Fibroblast of peridontal ligament (primary cell): ENCODE measurements at regions not wholly inside any gene's neighbourhood (a gene's known extent, or its start where the extent isn't known, plus 50 kb on each side); places are given as distances from the start of the nearest gene placed in this dataset.
"Not testable (repeated sequence)": the region's sequence is repeated elsewhere in the genome, so short reads cannot be mapped to it uniquely, and the experiment has no call there.

ENCODE experiments used
- DNase-seq: peaks from one replicate; pipeline ENCODE4 v3.0.0-alpha.2; 2010; ENCODE audit errors: extremely low read depth

DNA sequence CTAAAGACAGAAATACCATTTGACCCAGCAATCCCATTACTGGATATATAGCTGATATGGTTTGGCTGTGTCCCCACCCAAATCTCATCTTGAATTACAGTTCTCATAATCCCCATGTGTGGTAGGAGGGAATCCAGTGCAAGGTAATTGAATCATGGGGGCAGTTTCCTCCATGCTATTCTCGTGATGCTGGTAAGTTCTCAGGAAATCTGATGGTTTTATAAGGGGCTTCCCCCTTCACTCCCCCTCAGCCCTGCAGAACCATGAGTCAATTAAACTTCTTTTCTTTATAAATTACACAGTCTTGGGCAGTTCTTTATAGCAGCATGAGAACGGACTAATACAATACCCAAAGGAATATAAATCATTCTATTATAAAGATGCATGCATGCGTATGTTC, 184.6 kb upstream of the NR3C1 start:
- not testable (repeated sequence) for DNase-seq

DNA sequence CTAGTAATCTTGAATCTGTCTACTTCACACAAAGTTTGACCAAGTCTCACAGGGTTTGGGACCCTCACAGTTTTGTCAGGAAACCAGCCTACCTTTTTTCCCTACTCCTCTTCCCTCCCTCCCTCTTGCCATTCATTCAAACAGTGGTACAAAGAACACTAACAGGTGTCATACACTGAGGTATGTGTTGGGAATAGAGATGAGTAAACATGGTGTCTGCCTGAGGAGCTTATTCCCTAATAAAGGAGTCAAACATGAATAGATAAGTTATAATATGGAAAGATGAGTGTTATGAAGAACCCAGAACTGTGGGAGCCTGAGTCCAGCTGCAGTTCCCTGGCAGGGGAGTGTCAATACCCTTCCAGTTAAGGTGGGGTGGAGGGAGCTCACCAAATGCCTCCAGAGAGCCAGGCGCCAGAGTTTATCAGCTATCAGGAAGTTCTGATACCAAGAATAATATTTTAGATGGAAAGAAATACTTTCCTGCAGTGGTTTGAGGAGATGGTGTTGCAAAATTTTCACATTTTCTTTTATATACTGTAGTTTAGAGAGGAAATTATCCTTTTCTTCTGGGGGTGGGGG, 183.4 kb upstream of the NR3C1 start:
- DNase-seq: no peak

DNA sequence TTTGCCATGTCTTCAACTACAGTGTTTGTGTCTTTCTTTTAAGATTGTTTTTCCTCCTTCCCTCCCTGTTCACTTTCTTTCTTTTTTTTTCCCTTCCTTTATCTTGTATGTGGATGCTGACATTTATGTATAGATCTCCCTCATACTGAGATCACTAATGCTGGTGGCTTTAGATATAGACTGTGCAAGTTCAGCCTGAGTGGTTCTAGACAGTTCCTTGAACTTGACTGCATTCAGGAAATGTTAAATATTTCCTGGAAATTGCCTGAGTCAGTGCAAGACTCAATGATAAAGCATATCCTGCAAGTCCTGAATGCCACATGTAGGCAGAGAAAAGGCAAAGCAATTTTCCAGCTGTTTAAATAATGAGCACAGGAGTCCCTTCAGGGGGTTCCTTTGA, 182.5 kb upstream of the NR3C1 start:
- DNase-seq: no peak

DNA sequence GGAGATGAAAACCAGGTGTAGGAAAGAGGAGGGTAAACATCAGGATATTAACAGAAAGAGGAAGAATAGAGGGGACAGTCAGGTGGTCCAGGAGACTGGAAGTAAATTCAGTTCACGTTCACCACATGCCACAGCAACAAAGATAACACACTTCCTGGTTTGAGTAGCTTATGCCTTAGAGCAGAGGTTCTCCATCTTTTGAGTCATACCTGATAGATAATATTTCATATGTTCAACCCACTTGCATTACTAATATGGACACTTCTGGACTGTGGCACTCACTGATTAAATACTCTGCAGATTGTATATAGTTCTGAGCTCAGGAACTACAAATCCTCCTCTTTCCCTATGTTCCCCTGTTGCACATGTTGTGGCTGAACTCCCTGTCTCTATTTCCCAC, 179.9 kb upstream of the NR3C1 start:
- DNase-seq: no peak

DNA sequence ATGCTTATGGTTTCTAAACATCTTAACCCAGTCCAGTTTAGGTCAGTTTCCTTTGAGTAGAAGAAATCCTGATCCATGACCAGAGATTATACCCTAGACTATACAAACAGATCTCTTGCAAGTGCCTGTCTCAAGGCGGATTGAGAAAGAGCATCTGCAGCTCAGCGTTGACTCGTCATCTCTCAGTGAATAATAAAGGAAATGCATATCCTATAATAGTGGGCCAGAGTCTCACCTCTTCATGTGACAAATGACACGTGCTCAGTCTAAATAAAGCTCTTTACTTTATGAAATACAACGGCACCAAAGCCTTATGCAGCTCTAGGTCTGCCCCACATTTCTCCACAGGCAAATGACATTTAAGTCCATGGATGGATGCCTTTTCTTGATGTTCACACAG, 179.4 kb upstream of the NR3C1 start:
- no peak for DNase-seq

DNA sequence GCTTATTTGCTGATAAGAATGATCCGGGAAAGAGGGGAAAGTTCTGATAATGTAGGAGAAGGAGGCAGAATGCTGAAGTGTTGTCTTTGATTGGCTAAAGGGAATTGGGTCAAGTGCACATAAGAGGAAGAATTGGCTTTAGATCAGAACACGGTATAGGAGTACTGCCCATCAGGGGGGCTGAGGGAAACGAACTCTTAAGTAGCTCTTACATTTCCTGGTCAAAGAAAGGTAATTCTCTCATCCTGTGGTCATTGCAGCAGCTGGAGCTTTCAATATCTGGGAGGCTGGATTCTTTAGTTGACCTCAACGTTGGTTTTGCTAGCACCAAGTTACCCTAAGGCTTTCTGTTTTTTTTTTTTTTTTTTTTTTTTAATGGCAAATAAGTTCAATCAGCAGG, 178.7 kb upstream of the NR3C1 start:
- DNase-seq: no peak

DNA sequence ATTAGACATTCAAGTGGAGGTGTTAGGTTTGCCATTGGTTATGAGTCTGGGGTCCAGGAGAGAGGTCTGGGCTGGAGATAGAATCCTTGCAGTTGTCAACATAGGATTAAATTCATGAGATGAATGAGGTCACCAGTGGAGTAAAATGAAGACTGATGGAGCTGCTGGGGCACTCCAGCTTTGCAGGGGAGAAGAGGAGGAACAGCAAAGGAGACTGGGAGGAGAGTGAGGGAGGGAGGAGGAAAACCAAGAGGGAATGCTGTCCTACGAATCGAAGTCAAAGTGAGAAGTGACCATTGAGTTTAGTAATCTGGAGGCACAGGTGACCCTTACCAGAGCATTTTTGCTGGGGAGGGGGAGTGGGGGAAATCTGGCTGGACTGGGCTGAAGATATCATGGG, 178.2 kb upstream of the NR3C1 start:
- no peak for DNase-seq

DNA sequence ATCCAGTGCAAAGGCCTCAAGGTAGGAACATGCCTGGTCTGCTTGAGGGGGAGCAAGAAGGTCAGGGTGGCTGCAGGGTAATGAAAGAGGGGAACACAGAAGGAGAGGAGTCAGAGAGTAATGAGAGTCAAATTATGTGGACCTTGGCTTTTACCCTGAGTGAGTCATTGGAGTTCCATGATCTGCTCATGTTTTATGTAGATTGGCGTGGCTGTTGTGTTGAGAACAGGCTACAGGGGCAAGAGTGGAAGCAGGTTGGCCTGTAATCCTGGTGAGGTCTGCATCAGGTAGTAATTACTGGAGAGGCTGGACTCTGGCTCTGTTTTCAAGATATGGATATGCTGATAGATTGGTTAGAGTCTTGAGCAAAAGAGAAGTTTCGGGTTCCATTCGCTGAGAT, 177.7 kb upstream of the NR3C1 start:
- no peak for DNase-seq

DNA sequence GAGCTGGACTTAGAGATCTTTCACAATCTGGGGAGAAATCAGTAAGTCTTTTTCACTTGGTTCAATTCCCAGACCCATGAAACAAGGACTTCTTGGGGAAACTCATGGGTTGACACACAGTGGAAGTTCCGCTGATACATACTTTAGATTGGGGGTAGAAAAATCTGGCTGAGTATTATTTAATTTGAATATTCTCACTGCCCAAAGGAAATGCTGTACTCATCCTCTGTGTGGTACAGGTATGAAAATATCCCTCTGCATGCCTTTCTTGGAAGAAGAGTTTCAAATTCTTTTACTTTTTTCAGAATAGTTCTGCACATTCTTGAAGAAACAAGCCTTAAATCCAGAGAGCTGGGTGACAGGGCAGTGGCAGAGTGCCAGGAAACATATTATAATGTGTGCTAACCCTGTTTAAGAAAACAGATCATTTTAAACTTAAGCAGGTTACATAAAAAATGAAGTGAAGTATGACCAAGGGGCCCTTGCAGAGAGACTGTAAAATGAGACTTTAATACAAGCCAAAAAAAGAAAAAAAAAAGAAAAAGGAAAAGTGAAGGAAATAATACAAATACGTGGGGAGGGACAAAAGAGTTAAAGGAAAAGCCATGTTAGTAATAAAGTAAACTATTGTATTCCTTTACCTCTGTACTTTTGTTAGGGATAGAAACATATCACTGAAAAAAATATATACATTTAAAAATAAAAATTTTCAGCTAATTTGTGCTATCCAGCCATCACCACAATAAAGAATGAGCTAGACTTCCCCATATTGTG, 173.4 kb upstream of the NR3C1 start:
- peak; percentile 63 for DNase-seq

DNA sequence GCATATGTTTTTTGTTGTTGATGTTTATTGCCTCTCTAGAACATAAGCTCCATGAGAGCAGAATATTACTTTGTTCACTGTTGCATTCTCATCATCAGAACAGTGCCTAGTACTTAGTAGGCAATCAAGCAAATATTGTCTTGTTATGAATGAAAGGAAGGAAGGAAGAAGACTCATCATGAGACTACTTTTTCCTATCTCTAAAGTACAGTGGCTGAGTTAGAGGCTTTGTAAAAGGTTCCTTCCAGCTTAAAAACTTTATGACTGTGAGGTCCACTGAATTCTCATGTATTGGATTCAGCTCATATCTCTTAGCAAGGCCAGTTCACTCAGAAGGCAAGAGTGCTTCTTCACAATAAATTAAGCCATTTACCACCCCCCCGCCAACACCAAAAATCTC, 171.8 kb upstream of the NR3C1 start:
- no peak for DNase-seq

DNA sequence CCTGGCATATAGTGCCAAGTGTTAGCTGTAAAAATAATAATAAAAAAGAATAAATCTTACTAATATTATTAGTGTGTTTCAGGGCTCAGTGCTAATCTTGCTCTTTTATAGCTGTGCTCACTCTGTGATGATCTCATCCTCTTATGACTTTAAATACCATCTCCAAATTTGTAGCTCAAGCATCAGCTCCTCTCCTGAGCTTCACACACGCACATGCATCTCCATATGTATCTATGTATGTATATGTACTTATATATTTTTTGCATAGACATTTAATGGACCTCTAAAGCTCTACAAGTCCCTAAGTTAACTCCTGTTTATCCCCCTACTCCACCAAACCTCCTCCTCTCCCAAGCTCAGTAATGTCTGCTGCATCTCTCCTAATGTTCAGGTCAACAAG, 170.8 kb upstream of the NR3C1 start:
- DNase-seq: no peak

DNA sequence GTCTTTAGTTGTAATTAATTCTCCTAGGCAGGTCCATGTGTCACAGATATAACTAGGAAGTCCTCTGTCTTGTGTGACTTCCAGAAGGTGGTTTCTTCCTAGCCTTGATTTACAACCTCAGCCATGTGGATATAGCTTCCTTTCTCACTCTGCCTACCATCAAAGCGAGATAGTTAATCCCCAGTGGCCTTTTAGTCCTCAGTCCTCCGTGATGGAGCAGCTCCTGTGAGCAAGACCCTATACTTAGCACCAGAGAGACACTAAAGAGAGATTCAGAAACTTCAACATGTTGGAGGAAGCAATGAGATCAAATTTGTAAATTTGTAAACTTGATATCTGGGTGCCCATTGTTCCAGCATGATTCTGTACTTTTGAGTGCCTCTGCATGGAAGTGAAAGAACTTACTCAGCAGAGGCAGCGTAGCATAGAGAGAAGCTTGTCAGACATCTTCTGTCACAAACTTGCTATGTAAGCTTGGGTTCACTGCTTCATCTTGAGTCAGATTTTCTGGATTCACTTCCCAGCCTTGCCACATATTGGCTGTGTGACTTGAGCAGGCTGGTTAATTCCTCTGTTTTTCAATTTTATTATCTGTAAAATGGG, 170.2 kb upstream of the NR3C1 start:
- DNase-seq: no peak

DNA sequence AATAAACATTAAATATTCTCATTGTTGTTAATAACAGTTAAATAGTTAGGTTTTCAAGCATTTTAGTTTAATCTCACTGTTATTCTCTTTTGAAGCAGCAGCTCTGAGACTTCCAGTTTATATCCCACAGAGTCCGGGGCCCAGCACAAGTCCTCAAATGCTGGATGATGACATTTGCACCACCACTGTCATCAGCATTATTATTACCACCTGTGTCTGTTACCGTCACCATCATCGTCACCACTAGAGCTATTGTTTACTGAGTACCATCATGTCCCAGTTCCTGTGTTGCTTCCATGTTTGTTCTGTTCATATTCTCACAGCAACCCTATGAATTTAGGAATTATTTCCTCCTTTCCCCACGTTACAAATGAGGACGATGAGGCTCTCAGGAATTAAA, 169.2 kb upstream of the NR3C1 start:
- DNase-seq: no peak

DNA sequence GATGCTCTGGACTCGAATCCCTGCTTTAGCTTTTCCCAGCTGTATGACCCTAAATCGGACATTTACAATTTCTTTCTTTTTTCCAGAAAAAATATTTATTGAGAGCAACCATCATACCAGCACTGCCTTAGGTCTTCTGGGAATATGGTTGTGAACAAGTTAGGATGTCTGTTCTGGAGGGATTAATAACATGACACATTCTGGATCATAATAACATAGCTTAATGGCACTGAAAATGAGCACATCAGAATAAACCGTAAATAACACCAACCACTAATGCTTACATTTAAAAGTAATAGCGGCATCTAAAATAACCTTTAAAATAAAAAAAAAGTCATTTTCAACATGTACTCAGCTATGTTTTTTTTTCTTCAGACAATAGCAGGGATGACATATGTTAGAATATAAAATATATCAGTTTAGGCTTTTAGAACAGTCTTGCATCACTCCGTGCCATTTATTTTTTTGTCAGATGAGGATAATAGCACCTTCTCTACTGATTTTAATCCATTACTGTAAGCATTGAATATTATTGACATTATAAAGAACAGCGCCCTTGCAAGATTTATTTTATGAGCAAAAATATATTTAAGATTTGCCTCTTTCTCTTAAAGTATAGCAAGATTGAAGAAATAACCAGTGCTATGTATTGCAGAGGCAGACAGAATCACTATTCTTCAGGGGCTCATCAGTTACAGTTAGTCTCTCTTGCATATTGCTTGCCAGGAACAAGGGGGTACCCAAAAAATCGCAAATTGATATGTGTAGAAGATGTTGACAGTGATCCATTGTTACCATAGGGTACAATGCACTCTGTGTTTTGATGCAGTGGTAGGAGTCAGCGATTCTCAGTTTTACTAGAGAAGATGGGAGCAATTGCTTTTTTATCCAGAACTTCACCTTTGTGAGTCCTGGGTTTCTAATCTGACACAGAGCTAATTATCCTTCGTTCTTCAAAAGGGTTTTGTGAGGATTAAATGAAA, 168.4 kb upstream of the NR3C1 start:
- no peak for DNase-seq

DNA sequence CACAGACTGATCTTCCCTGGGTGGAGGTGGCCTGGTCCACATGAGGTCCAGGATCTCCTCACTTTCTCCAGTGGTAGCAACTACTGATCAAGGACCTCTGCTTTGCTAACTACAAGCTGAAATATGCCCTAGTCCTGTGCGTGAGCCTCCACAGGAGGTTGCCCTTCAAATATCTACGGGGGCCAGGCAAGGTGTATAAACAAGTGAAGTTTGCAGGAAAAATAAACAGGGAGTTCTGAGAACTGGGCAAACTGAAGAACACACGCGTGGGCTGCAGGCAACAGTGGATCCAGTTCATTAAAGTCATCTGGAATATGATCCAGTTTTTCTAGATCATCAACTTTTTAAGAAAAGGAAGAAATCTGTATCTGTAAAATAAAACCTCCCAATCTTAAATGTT, 167.5 kb upstream of the NR3C1 start:
- no peak for DNase-seq

DNA sequence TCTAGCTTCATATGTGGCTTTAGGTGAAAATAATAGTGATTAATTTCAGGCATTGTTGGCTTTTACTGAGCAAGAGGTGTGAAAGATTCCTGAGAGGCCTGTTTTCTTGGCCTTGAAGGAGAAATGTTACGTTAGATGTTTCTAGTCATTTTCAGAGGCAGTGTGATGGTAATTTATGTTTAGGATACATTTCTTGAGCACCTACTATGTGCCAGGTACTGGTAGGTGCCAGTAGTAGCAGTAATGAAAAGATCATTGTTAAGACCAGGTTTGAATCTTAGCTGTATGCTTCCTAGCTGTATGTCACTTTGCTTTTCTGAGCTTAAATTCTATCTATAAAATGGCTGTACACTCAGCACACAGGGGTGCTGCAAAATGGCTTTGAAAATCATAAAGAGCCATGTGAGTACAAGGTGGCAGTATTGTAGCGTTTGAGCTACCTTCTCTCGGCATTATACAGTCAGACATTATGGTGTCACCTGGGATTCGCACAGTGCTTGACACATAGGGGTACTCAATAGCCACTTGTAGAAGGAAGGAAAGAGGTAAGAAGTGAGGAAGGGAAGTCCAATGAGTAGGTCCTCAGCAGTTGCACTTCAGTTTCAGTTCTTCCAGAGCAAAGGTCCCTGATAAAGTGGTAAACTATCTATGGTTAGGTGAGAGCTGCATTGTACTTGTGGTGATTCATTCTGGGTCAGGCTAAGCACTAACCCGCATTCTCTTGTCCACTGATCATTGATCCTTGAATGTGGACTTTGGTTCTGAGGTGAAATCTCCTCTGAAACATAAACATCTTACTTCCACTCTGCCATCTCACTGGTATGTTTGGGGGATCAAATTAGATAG, 166.5 kb upstream of the NR3C1 start:
- DNase-seq: no peak

DNA sequence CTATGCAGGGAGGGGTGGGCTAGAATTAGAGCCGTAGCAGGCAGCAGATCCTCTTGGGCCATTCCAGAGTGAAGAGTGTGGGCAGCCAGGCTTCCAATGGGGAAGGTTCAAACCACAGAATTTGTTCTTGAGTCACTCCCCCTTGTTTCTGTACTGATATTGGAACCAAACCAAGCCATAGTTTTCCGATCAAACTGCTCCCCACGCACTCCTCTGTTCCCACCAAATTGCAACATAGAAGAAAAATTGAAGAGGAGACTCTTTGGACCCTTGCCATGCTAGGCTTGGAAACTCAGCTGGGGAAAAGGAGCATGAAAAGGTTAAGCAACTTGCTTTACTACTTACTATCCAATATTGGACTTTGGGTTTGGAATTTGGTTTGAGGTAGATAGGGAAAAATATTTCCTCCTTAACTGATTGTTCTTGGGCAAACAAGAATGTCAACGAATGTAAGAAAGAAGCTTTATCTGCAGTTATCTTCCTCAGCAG, 165.8 kb upstream of the NR3C1 start:
- DNase-seq: peak; percentile 94

DNA sequence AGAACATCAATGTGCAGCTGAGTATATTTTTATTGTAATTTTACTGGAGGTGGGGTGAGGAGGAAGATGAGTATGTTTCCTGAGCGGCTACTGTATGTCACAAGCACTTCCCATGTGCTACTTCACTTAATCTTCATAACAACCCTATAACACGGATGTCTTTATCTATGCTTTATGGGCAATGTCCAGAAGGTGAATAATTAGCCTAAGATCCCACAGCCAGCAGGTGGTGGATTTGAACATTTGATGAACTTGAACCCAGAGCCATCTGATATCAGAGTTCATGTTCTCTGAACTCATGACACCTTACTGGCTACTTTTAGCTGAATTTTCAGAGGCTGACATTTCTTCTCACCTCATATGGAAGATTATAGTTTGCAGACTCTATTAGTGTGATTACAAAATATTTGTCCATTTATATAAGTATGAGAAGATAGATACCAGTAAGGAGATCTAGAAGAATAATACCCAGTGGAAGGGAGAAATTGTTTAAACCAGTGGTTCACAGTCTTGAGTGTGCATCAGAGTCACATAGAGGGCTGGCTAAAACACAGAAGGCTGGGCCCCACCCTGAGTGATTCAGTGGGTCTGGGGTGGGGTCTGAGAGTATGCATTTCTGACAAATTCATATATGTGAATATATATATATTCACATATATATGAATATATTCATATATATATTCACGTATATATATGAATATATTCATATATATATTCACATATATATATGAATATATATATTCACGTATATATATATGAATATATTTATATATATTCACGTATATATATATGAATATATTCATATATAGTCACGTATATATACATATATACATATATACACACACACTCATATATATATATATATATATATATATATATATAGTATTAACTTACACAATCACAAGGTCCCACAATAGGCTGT, 164.4 kb upstream of the NR3C1 start:
- DNase-seq: no peak

DNA sequence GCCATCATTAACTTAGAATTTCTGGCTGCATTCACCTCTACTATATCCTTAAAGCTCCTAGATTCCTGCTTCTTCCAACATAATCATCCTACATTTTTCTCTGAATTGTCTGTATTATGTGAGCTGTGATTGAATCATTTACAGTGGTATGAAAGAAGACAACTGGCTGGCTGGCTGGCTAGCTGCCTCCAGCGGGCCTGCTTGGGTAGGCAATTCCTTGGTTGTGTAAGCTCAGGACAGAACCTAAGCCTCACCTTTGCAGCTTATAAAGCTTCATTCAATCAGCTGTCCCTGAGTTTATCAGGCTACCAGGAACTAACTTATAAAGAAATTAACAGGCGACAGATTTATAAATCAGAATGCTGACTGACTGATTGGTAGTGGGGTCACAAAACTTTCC, 162.7 kb upstream of the NR3C1 start:
- DNase-seq: no peak

DNA sequence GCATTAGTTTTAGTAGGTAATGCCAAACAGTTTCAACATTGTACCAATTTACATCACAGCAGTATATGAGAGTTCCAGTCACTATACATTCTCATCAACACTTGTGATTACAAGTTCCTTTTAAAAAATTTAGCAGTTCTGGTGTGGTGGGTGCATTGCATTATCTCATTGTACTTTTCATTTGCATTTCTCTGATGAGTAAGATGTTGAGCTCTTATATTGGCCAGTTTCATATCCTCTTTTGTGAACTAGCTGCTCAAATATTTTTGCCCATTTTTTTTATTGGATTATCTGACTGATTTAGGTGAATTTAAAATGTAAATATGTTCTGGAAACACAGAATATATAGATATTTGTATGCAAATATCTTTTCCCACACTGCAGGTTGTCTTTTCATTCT, 160.9 kb upstream of the NR3C1 start:
- no peak for DNase-seq
